ENCODE measurements at regions not wholly inside any gene's neighbourhood (a gene's known extent, or its start where the extent isn't known, plus 50 kb on each side); places are given as distances from the start of the nearest gene placed in this dataset.

- TF ChIP-seq, protein P1, sequence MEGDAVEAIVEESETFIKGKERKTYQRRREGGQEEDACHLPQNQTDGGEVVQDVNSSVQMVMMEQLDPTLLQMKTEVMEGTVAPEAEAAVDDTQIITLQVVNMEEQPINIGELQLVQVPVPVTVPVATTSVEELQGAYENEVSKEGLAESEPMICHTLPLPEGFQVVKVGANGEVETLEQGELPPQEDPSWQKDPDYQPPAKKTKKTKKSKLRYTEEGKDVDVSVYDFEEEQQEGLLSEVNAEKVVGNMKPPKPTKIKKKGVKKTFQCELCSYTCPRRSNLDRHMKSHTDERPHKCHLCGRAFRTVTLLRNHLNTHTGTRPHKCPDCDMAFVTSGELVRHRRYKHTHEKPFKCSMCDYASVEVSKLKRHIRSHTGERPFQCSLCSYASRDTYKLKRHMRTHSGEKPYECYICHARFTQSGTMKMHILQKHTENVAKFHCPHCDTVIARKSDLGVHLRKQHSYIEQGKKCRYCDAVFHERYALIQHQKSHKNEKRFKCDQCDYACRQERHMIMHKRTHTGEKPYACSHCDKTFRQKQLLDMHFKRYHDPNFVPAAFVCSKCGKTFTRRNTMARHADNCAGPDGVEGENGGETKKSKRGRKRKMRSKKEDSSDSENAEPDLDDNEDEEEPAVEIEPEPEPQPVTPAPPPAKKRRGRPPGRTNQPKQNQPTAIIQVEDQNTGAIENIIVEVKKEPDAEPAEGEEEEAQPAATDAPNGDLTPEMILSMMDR (IDR thresholded peaks at IDR 0.05; ENCODE audit: insufficient read depth, low read length, poor library complexity, severe bottlenecking), result no peak
- no peak for TF ChIP-seq EZH2phosphoT487 (conservative IDR thresholded peaks at IDR 0.05; ENCODE audit: low read length)
These were observed 185.5 kb upstream of the DYNLRB2 start for GRCh38 chr16:80355335-80355734.

All from SU-DHL-6 (cell line).